PC-3 (cell line): ENCODE measurements at regions not wholly inside any gene's neighbourhood (a gene's known extent, or its start where the extent isn't known, plus 50 kb on each side); places are given as distances from the start of the nearest gene placed in this dataset.

Experiments
- ATAC-seq: fragments of 200-7000 bp; cut with Tn5 transposase; 2 replicates; pipeline ENCODE4 v1.9.1; 2020; ENCODE audit warnings: mild to moderate bottlenecking, moderate library complexity
- BruUV-seq: library from RNA; stranded (reverse); fragments of 400-500 nt; replicated peaks from 2 replicates; lab custom pipeline; 2021; lab: Mats Ljungman, UMichigan
- CTCF ChIA-PET: fragments of 300-600 bp; sonication (Branson Sonifier 250); formaldehyde crosslinking; loops from one replicate; lab custom pipeline; 2022; ENCODE audit warnings: antibody characterized with exemption; lab: Charles Lee
- POLR2A ChIA-PET: fragments of 300-600 bp; sonication (Branson Sonifier 250); formaldehyde crosslinking; loops from one replicate; lab custom pipeline; 2022; ENCODE audit warnings: antibody characterized with exemption; ENCODE audit not compliant: unreplicated experiment; lab: Charles Lee
- DNase-seq: peaks from one replicate; pipeline ENCODE4 v3.0.0-alpha.2; 2015
- H2AFZ ChIP-seq: fragments of 300-600 bp; sonication (generic); 2 replicates; pipeline ENCODE4 v1.6.0; 2016; ENCODE audit warnings: antibody characterized with exemption, low read length
- H3F3A ChIP-seq: fragments of 300-600 bp; sonication (generic); one replicate; pipeline ENCODE4 v1.6.0; 2017; ENCODE audit warnings: antibody characterized with exemption, low read length, control low read depth, mild to moderate bottlenecking; ENCODE audit not compliant: unreplicated experiment
- H3K27ac ChIP-seq: fragments of 300-600 bp; sonication (generic); 2 replicates; pipeline ENCODE4 v1.5.1; 2016; ENCODE audit warnings: mild to moderate bottlenecking, low read length
- H3K27me3 ChIP-seq: fragments of 300-600 bp; sonication (generic); 2 replicates; pipeline ENCODE4 v1.6.1; 2016; ENCODE audit warnings: low read length, mixed read lengths
- H3K36me3 ChIP-seq: fragments of 300-600 bp; sonication (generic); 2 replicates; pipeline ENCODE4 v1.6.1; 2016; ENCODE audit warnings: low read depth, mixed run types, low read length, mixed read lengths
- H3K4me1 ChIP-seq: fragments of 300-600 bp; sonication (generic); 2 replicates; pipeline ENCODE4 v1.5.1; 2016; ENCODE audit warnings: low read length; ENCODE audit not compliant: insufficient read depth
- H3K4me2 ChIP-seq: fragments of 300-600 bp; sonication (generic); 2 replicates; pipeline ENCODE4 v1.6.0; 2016; ENCODE audit warnings: low read length
- H3K4me3 ChIP-seq: fragments of 300-600 bp; sonication (generic); 2 replicates; pipeline ENCODE4 v1.5.1; 2016; ENCODE audit warnings: mild to moderate bottlenecking, low read length, mixed read lengths
- H3K79me2 ChIP-seq: fragments of 300-600 bp; sonication (generic); 2 replicates; pipeline ENCODE4 v1.6.1; 2017; ENCODE audit warnings: low read length, mixed read lengths
- H3K9ac ChIP-seq: fragments of 300-600 bp; sonication (generic); 2 replicates; pipeline ENCODE4 v1.6.0; 2016; ENCODE audit warnings: mild to moderate bottlenecking, low read length
- H3K9me2 ChIP-seq: fragments of 300-600 bp; sonication (generic); replicated peaks from 2 replicates; pipeline ENCODE4 v1.6.1; 2016; ENCODE audit warnings: mixed run types, low read length, mixed read lengths
- H3K9me3 ChIP-seq: fragments of 300-600 bp; sonication (generic); 2 replicates; pipeline ENCODE4 v1.6.1; 2016; ENCODE audit warnings: low read length, mixed read lengths
- H4K20me1 ChIP-seq: fragments of 300-600 bp; sonication (generic); 2 replicates; pipeline ENCODE4 v1.6.1; 2016; ENCODE audit warnings: low read length, mixed read lengths
- EZH2 ChIP-seq: fragments of 300-600 bp; sonication (generic); IDR thresholded peaks from one replicate; pipeline ENCODE4 v1.6.1; 2017; ENCODE audit warnings: antibody characterized with exemption, mild to moderate bottlenecking, low read length; ENCODE audit not compliant: unreplicated experiment
- EZH2phosphoT487 ChIP-seq: fragments of 300-600 bp; sonication (generic); IDR thresholded peaks from 2 replicates; pipeline ENCODE4 v1.6.1; 2018; ENCODE audit warnings: mild to moderate bottlenecking, antibody characterized with exemption, low read length, borderline replicate concordance
- intact Hi-C: fragments of 100-400 bp; cut with micrococcal nuclease; formaldehyde crosslinking; loops from 2 replicates; pipeline ENCODE4 v1.9.0; 2023
- TF ChIP-seq, protein P1 (sequence below): fragments of 300-600 bp; sonication (generic); conservative IDR thresholded peaks from 2 replicates; pipeline ENCODE4 v1.5.1; 2017; ENCODE audit warnings: antibody characterized with exemption, low read depth, mild to moderate bottlenecking, low read length

- Histone ChIP-seq H3K27me3 (no peaks in the 10 kb centered on the region), H3K79me2 (no peaks in the 10 kb centered on the region), H3K27ac (no peak overlapping the region), H3K36me3 (no peaks in the 10 kb centered on the region), H3F3A (no peaks in the 10 kb centered on the region), H3K9me2 (no peaks in the 10 kb centered on the region), H3K4me1 (no peaks in the 10 kb centered on the region), H2AFZ (no peak overlapping the region), H3K4me2 (no peak overlapping the region), H3K4me3 (no peak overlapping the region), H4K20me1 (no peaks in the 10 kb centered on the region), H3K9ac (no peak overlapping the region), H3K9me3 (no peaks in the 10 kb centered on the region)
- no peak for TF ChIP-seq EZH2phosphoT487
- no peak for TF ChIP-seq EZH2
- TF ChIP-seq, protein P1, sequence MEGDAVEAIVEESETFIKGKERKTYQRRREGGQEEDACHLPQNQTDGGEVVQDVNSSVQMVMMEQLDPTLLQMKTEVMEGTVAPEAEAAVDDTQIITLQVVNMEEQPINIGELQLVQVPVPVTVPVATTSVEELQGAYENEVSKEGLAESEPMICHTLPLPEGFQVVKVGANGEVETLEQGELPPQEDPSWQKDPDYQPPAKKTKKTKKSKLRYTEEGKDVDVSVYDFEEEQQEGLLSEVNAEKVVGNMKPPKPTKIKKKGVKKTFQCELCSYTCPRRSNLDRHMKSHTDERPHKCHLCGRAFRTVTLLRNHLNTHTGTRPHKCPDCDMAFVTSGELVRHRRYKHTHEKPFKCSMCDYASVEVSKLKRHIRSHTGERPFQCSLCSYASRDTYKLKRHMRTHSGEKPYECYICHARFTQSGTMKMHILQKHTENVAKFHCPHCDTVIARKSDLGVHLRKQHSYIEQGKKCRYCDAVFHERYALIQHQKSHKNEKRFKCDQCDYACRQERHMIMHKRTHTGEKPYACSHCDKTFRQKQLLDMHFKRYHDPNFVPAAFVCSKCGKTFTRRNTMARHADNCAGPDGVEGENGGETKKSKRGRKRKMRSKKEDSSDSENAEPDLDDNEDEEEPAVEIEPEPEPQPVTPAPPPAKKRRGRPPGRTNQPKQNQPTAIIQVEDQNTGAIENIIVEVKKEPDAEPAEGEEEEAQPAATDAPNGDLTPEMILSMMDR: no peak
- intact Hi-C loops: no loop called here
- DNase-seq (no peak), ATAC-seq (no peak)
- CTCF ChIA-PET: no interaction called here
- BruUV-seq: no TSS peak
- POLR2A ChIA-PET: no interaction called here
Measured at GRCh38 chr13:50438351-50438750, 405.1 kb downstream of the DLEU7 start.

DNA sequence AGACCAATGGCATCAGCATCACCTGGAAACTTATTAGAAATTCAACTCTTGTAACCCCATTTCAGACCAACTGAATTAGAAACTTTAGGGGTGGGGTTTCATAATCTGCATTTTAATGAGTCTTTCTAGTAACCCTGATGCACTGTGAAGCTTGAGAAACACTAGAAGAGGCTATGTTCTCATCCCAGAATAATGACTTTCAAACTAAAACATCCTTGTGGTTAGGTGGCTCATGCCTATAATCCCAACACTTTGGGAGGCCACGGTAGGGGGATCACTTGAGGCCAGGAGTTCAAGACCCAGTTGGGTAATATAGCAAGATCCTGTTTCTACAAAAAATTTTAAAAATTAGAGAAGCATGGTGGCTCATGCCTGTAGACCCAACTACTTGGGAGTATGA, 402.4 kb downstream of the DLEU7 start:
- H3F3A ChIP-seq: no peaks in the 10 kb centered on the region
- no TSS peak for BruUV-seq

GRCh38 chr13:50444726-50445125, 398.8 kb downstream of the DLEU7 start:
- no peak for ATAC-seq
- TF ChIP-seq EZH2 (no peak), EZH2phosphoT487 (no peak)
- TF ChIP-seq, protein P1: no peak
- Histone ChIP-seq H3K27me3 (no peaks in the 10 kb centered on the region), H3K9me2 (no peaks in the 10 kb centered on the region), H3K27ac (no peak overlapping the region), H3K4me3 (no peak overlapping the region), H4K20me1 (no peaks in the 10 kb centered on the region), H3K4me2 (no peak overlapping the region), H3K9me3 (no peaks in the 10 kb centered on the region), H3F3A (no peaks in the 10 kb centered on the region), H3K4me1 (no peaks in the 10 kb centered on the region), H3K36me3 (no peaks in the 10 kb centered on the region), H3K9ac (no peak overlapping the region), H2AFZ (no peak overlapping the region), H3K79me2 (no peaks in the 10 kb centered on the region)
- POLR2A ChIA-PET: no interaction called here
- intact Hi-C loops: no loop called here
- BruUV-seq: no TSS peak
- CTCF ChIA-PET: no interaction called here
- DNase-seq: no peak

More for the DNA sequence above, 402.4 kb downstream of the DLEU7 start:
- DNase-seq (no peak), ATAC-seq (no peak)
- ChIA-PET CTCF (no interaction called here), POLR2A (no interaction called here)
- no peak overlapping the region for H2AFZ ChIP-seq
- TF ChIP-seq EZH2phosphoT487: no peak
- H3K36me3 ChIP-seq: no peaks in the 10 kb centered on the region
- no peaks in the 10 kb centered on the region for H3K4me1 ChIP-seq
- no peak overlapping the region for H3K27ac ChIP-seq
- no peaks in the 10 kb centered on the region for H3K9me3 ChIP-seq
- no peaks in the 10 kb centered on the region for H3K27me3 ChIP-seq
- H3K9me2 ChIP-seq: no peaks in the 10 kb centered on the region
- H3K79me2 ChIP-seq: no peaks in the 10 kb centered on the region
- H3K9ac ChIP-seq: no peak overlapping the region
- no peaks in the 10 kb centered on the region for H4K20me1 ChIP-seq
- H3K4me2 ChIP-seq: no peak overlapping the region
- intact Hi-C loops: no loop called here
- no peak overlapping the region for H3K4me3 ChIP-seq
